Calu3 (cell line): ENCODE measurements at regions not wholly inside any gene's neighbourhood (a gene's known extent, or its start where the extent isn't known, plus 50 kb on each side); places are given as distances from the start of the nearest gene placed in this dataset.

Experiments
- BruUV-seq: library from RNA; stranded (reverse); fragments of 400-500 nt; replicated peaks from 2 replicates; lab custom pipeline; 2021; lab: Mats Ljungman, UMichigan
- CTCF ChIA-PET: fragments of 300-600 bp; sonication (Branson Sonifier 250); formaldehyde crosslinking; loops from one replicate; lab custom pipeline; 2022; ENCODE audit warnings: antibody characterized with exemption; lab: Charles Lee
- DNase-seq: peaks from one replicate; pipeline ENCODE4 v3.0.0; 2022
- H3K27ac Mint-ChIP-seq: one replicate; pipeline ENCODE4 v1.8.0; 2022; ENCODE audit warnings: mixed read lengths; ENCODE audit not compliant: unreplicated experiment
- H3K27me3 Mint-ChIP-seq: one replicate; pipeline ENCODE4 v1.8.0; 2022; ENCODE audit warnings: mixed read lengths; ENCODE audit not compliant: unreplicated experiment
- H3K36me3 Mint-ChIP-seq: one replicate; pipeline ENCODE4 v1.8.0; 2022; ENCODE audit warnings: mild to moderate bottlenecking, moderate library complexity, mixed read lengths; ENCODE audit not compliant: insufficient read depth, unreplicated experiment
- H3K4me1 Mint-ChIP-seq: one replicate; pipeline ENCODE4 v1.8.0; 2022; ENCODE audit warnings: mild to moderate bottlenecking, low read depth, mixed read lengths; ENCODE audit not compliant: unreplicated experiment
- H3K4me3 Mint-ChIP-seq: one replicate; pipeline ENCODE4 v1.8.0; 2022; ENCODE audit warnings: mild to moderate bottlenecking, low read depth, moderate library complexity, mixed read lengths; ENCODE audit not compliant: unreplicated experiment
- H3K9me3 Mint-ChIP-seq: one replicate; pipeline ENCODE4 v1.8.0; 2022; ENCODE audit warnings: low read depth, mixed read lengths; ENCODE audit not compliant: unreplicated experiment
- CTCF ChIP-seq: fragments of 200-600 bp; IDR thresholded peaks from one replicate; pipeline ENCODE4 v1.8.0; 2022; ENCODE audit warnings: antibody characterized with exemption; ENCODE audit not compliant: unreplicated experiment
- intact Hi-C: fragments of 100-400 bp; cut with micrococcal nuclease; formaldehyde crosslinking; loops from one replicate; pipeline ENCODE4 v1.10.0; 2022; ENCODE audit not compliant: unreplicated experiment

- no peak overlapping the region for H3K27ac Mint-ChIP-seq
- no peak for TF ChIP-seq CTCF
These were observed 1014.4 kb upstream of the CITED2 start for GRCh38 chr6:140388815-140389214.

GRCh38 chr6:140388192-140388802 is 1013.8 kb upstream of the CITED2 start:
- Mint-ChIP-seq H3K9me3 (peaks cover 3% of the 10 kb centered on the region), H3K27ac (no peak overlapping the region), H3K4me3 (no peak overlapping the region), H3K36me3 (no peaks in the 10 kb centered on the region), H3K27me3 (no peaks in the 10 kb centered on the region), H3K4me1 (peaks cover 15% of the 10 kb centered on the region)
- BruUV-seq: no TSS peak
- intact Hi-C loops: no loop called here
- CTCF ChIA-PET: no interaction called here
- DNase-seq: no peak
- no peak for TF ChIP-seq CTCF

More at GRCh38 chr6:140388815-140389214, 1014.4 kb upstream of the CITED2 start:
- Mint-ChIP-seq H3K4me3 (no peak overlapping the region), H3K4me1 (peaks cover 15% of the 10 kb centered on the region), H3K36me3 (no peaks in the 10 kb centered on the region), H3K27me3 (no peaks in the 10 kb centered on the region), H3K9me3 (peaks cover 3% of the 10 kb centered on the region)
- no TSS peak for BruUV-seq
- intact Hi-C loops: no loop called here
- CTCF ChIA-PET: no interaction called here
- no peak for DNase-seq

- no peaks in the 10 kb centered on the region for H3K36me3 Mint-ChIP-seq
- no peak for DNase-seq
- CTCF ChIA-PET: no interaction called here
- H3K4me1 Mint-ChIP-seq: peaks cover 21% of the 10 kb centered on the region
- BruUV-seq: no TSS peak
- H3K27me3 Mint-ChIP-seq: no peaks in the 10 kb centered on the region
- no peak overlapping the region for H3K4me3 Mint-ChIP-seq
- intact Hi-C loops: no loop called here
- no peak overlapping the region for H3K27ac Mint-ChIP-seq
- TF ChIP-seq CTCF: no peak
- peaks cover 3% of the 10 kb centered on the region for H3K9me3 Mint-ChIP-seq
These were observed 1011.2 kb upstream of the CITED2 start for GRCh38 chr6:140385679-140386078.

- DNase-seq: no peak
- intact Hi-C loops: no loop called here
- TF ChIP-seq CTCF: no peak
- H3K4me3 Mint-ChIP-seq: no peak overlapping the region
- peaks cover 13% of the 10 kb centered on the region for H3K4me1 Mint-ChIP-seq
- peaks cover 3% of the 10 kb centered on the region for H3K9me3 Mint-ChIP-seq
- H3K27me3 Mint-ChIP-seq: no peaks in the 10 kb centered on the region
- no TSS peak for BruUV-seq
- H3K27ac Mint-ChIP-seq: no peak overlapping the region
- CTCF ChIA-PET: no interaction called here
- H3K36me3 Mint-ChIP-seq: no peaks in the 10 kb centered on the region
These were observed 1007.9 kb upstream of the CITED2 start for GRCh38 chr6:140382355-140382754.
